SK-N-SH treated with all-trans-retinoic acid at 6 μM for 48 hours (cell line): ENCODE measurements at regions not wholly inside any gene's neighbourhood (a gene's known extent, or its start where the extent isn't known, plus 50 kb on each side); places are given as distances from the start of the nearest gene placed in this dataset.

ENCODE experiments used
- ATAC-seq: fragments of 200-7000 bp; cut with Tn5 transposase; 3 replicates; pipeline ENCODE4 v1.9.1; 2020; ENCODE audit warnings: mild to moderate bottlenecking, moderate library complexity
- ARNTL ChIP-seq: fragments of 450-650 bp; formaldehyde crosslinking; IDR thresholded peaks from 2 replicates; pipeline ENCODE4 v1.5.0; 2020; ENCODE audit warnings: low read depth, mild to moderate bottlenecking, moderate library complexity, borderline replicate concordance
- BACH2 ChIP-seq: fragments of 250-450 bp; sonication (Bioruptor Pico); IDR thresholded peaks from 2 replicates; pipeline ENCODE4 v1.9.0; 2021; ENCODE audit warnings: mild to moderate bottlenecking, borderline replicate concordance
- CREB5 ChIP-seq: fragments of 250-450 bp; sonication (Bioruptor Pico); IDR thresholded peaks from 2 replicates; pipeline ENCODE4 v1.5.1; 2020; ENCODE audit warnings: low read depth, mild to moderate bottlenecking, moderate library complexity
- CSDC2 ChIP-seq: fragments of 250-450 bp; sonication (Bioruptor Pico); IDR thresholded peaks from 2 replicates; pipeline ENCODE4 v1.5.0; 2020; ENCODE audit warnings: mild to moderate bottlenecking, moderate library complexity
- ESRRG ChIP-seq: fragments of 250-450 bp; sonication (Bioruptor Pico); IDR thresholded peaks from 2 replicates; pipeline ENCODE4 v1.6.1; 2021; ENCODE audit warnings: mild to moderate bottlenecking
- GLIS3 ChIP-seq: fragments of 250-450 bp; sonication (Bioruptor Pico); IDR thresholded peaks from 2 replicates; pipeline ENCODE4 v1.5.0; 2020; ENCODE audit warnings: mild to moderate bottlenecking, moderate library complexity
- ISL1 ChIP-seq: fragments of 250-450 bp; sonication (Bioruptor Pico); IDR thresholded peaks from 2 replicates; pipeline ENCODE4 v2.1.2; 2022; ENCODE audit warnings: mild to moderate bottlenecking, moderate library complexity
- OSR1 ChIP-seq: fragments of 250-450 bp; sonication (Bioruptor Pico); IDR thresholded peaks from 2 replicates; pipeline ENCODE4 v1.8.0; 2022; ENCODE audit warnings: moderate library complexity, mild to moderate bottlenecking, inconsistent platforms
- PATZ1 ChIP-seq: fragments of 250-450 bp; sonication (Bioruptor Pico); IDR thresholded peaks from 2 replicates; pipeline ENCODE4 v1.8.0; 2020; ENCODE audit warnings: mild to moderate bottlenecking, moderate library complexity, borderline replicate concordance
- RARB ChIP-seq: fragments of 250-450 bp; sonication (Bioruptor Pico); IDR thresholded peaks from 2 replicates; pipeline ENCODE4 v1.8.0; 2021; ENCODE audit warnings: mild to moderate bottlenecking, moderate library complexity
- SNAI2 ChIP-seq: fragments of 250-450 bp; sonication (Bioruptor Pico); IDR thresholded peaks from 2 replicates; pipeline ENCODE4 v1.5.0; 2020; ENCODE audit warnings: mild to moderate bottlenecking, moderate library complexity
- TCF4 ChIP-seq: fragments of 250-450 bp; sonication (Bioruptor Pico); IDR thresholded peaks from 2 replicates; pipeline ENCODE4 v1.8.0; 2021; ENCODE audit warnings: mild to moderate bottlenecking, moderate library complexity, borderline replicate concordance
- TOX ChIP-seq: fragments of 250-450 bp; sonication (Bioruptor Pico); IDR thresholded peaks from 2 replicates; pipeline ENCODE4 v1.8.0; 2021; ENCODE audit warnings: mild to moderate bottlenecking, moderate library complexity, borderline replicate concordance
- TSHZ2 ChIP-seq: fragments of 250-450 bp; sonication (Bioruptor Pico); IDR thresholded peaks from 2 replicates; pipeline ENCODE4 v1.5.0; 2020; ENCODE audit warnings: mild to moderate bottlenecking, moderate library complexity
- ZC3H10 ChIP-seq: fragments of 250-450 bp; sonication (Bioruptor Pico); IDR thresholded peaks from 2 replicates; pipeline ENCODE4 v1.5.1; 2021; ENCODE audit warnings: mild to moderate bottlenecking, moderate library complexity
- ZFP3 ChIP-seq: fragments of 250-450 bp; sonication (Bioruptor Pico); IDR thresholded peaks from 2 replicates; pipeline ENCODE4 v1.5.0; 2020; ENCODE audit warnings: mild to moderate bottlenecking, moderate library complexity
- ZFP30 ChIP-seq: fragments of 450-650 bp; formaldehyde crosslinking; IDR thresholded peaks from 2 replicates; pipeline ENCODE4 v1.5.0; 2022; ENCODE audit warnings: mild to moderate bottlenecking, moderate library complexity
- ZNF565 ChIP-seq: fragments of 450-650 bp; formaldehyde crosslinking; conservative IDR thresholded peaks from 2 replicates; pipeline ENCODE4 v1.5.0; 2020; ENCODE audit warnings: low read depth, mild to moderate bottlenecking, moderate library complexity
- ZNF70 ChIP-seq: fragments of 450-650 bp; formaldehyde crosslinking; IDR thresholded peaks from 2 replicates; pipeline ENCODE4 v1.5.0; 2020; ENCODE audit warnings: mild to moderate bottlenecking, moderate library complexity
- ZNF8 ChIP-seq: fragments of 450-650 bp; formaldehyde crosslinking; IDR thresholded peaks from 2 replicates; pipeline ENCODE4 v1.5.0; 2020; ENCODE audit warnings: mild to moderate bottlenecking, moderate library complexity
- TF ChIP-seq, protein P1 (sequence below): fragments of 250-450 bp; sonication (Bioruptor Pico); IDR thresholded peaks from 2 replicates; pipeline ENCODE4 v1.8.0; 2021; ENCODE audit warnings: low read depth, mild to moderate bottlenecking, moderate library complexity, borderline replicate concordance
- TF ChIP-seq, protein P2 (sequence below): fragments of 250-450 bp; sonication (Bioruptor Pico); IDR thresholded peaks from 2 replicates; pipeline ENCODE4 v1.5.1; 2021; ENCODE audit warnings: mild to moderate bottlenecking, moderate library complexity

- TF ChIP-seq ZFP3 (CRISPR knock-in tag) (no peak), GLIS3 (CRISPR knock-in tag) (no peak), ESRRG (CRISPR knock-in tag) (no peak), CREB5 (CRISPR knock-in tag) (no peak), TCF4 (no peak), ZNF70 (no peak), ZNF8 (CRISPR knock-in tag) (no peak), TOX (no peak), OSR1 (CRISPR knock-in tag) (no peak), ZC3H10 (CRISPR knock-in tag) (no peak), ZFP30 (CRISPR knock-in tag) (no peak)
- TF ChIP-seq, protein P1, sequence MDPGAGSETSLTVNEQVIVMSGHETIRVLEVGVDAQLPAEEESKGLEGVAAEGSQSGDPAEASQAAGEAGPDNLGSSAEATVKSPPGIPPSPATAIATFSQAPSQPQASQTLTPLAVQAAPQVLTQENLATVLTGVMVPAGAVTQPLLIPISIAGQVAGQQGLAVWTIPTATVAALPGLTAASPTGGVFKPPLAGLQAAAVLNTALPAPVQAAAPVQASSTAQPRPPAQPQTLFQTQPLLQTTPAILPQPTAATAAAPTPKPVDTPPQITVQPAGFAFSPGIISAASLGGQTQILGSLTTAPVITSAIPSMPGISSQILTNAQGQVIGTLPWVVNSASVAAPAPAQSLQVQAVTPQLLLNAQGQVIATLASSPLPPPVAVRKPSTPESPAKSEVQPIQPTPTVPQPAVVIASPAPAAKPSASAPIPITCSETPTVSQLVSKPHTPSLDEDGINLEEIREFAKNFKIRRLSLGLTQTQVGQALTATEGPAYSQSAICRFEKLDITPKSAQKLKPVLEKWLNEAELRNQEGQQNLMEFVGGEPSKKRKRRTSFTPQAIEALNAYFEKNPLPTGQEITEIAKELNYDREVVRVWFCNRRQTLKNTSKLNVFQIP, result no peak
- TF ChIP-seq, protein P2, sequence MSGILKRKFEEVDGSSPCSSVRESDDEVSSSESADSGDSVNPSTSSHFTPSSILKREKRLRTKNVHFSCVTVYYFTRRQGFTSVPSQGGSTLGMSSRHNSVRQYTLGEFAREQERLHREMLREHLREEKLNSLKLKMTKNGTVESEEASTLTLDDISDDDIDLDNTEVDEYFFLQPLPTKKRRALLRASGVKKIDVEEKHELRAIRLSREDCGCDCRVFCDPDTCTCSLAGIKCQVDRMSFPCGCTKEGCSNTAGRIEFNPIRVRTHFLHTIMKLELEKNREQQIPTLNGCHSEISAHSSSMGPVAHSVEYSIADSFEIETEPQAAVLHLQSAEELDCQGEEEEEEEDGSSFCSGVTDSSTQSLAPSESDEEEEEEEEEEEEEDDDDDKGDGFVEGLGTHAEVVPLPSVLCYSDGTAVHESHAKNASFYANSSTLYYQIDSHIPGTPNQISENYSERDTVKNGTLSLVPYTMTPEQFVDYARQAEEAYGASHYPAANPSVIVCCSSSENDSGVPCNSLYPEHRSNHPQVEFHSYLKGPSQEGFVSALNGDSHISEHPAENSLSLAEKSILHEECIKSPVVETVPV (CRISPR knock-in tag), result no peak
- TF ChIP-seq, all 23 proteins: peak for 0
- ATAC-seq, result no peak
Observed at GRCh38 chr12:54700849-54701248, 52.7 kb upstream of the DCD start.

- TF ChIP-seq, protein P1, result no peak
- TF ChIP-seq ESRRG (CRISPR knock-in tag) (no peak), ISL1 (CRISPR knock-in tag) (no peak), TOX (no peak), ZC3H10 (CRISPR knock-in tag) (no peak), TSHZ2 (CRISPR knock-in tag) (no peak), PATZ1 (no peak), ZFP3 (CRISPR knock-in tag) (no peak), ZNF565 (CRISPR knock-in tag) (no peak), ARNTL (CRISPR knock-in tag) (no peak), TCF4 (no peak), ZNF70 (no peak), ZNF8 (CRISPR knock-in tag) (no peak), CSDC2 (CRISPR knock-in tag) (no peak), BACH2 (CRISPR knock-in tag) (no peak), SNAI2 (CRISPR knock-in tag) (no peak), RARB (no peak), ZFP30 (CRISPR knock-in tag) (no peak), GLIS3 (CRISPR knock-in tag) (no peak)
- TF ChIP-seq, protein P2 (CRISPR knock-in tag), result no peak
- TF ChIP-seq, all 23 proteins: peak for 0
- ATAC-seq, result no peak
Observed at GRCh38 chr12:54700301-54700700, 52.1 kb upstream of the DCD start.
